NCI-H774 (cell line): ENCODE measurements at regions not wholly inside any gene's neighbourhood (a gene's known extent, or its start where the extent isn't known, plus 50 kb on each side); places are given as distances from the start of the nearest gene placed in this dataset.

Experiments used
- DNase-seq: peaks from one replicate; lab custom pipeline; 2025; lab: John Stamatoyannopoulos, UW

DNA sequence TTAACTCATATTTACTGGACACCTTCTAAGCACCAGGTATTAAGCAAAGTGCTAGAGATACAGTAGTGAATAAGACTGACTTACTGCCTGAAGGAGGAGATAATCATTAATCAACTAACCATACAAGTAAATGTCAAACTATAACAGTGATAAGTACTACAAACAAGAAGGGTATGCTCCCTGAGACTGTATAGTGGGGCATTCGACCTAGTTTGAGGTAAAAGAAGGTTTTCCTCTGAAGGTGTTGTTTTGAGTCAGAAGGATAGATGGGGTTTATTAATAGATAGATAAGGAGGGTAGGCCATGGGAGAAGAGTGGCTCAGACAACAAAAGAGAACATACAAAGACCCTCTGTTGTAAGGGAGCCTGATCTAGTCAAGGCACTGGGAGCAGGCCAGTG is 105.4 kb downstream of the DDIT4L start:
- DNase-seq, result no peak

DNA sequence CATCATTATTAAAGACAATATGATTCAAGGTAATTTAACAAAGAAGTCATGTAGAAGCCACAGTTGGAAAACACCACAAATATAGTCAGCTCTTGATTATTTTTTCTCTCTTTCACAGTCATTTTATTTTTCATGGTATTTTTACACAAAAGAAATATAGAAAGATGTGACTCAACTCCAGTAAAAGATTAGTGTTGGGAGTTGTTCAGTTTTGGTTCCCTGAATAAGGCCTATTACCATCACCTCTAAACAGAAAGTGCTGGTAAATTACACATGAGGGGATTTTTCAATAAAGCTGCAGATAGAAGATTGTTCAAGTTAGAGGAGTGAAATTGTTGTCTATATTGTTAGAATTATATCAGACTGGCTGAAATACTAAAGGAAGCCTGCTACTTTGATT is 107.0 kb downstream of the DDIT4L start:
- DNase-seq, result no peak

DNA sequence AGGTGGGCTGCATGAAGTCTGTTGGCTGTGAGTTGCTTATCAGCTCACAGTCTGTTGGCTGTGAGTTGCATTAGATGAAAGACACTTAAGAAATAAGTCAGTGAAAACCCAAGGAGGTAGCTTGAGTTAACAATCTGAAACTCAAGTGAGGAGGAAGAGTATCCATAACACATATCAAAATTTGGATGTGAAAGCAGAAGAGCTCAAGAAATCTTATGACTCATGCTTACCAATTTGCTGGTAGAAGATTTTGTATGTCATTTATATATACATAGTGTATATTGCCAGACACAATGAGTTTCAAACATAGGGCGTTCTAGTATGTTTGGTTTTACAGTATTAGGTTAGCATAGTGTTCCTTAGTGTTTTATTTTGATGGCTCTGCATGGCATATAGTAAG is 107.4 kb downstream of the DDIT4L start:
- DNase-seq, result no peak

DNA sequence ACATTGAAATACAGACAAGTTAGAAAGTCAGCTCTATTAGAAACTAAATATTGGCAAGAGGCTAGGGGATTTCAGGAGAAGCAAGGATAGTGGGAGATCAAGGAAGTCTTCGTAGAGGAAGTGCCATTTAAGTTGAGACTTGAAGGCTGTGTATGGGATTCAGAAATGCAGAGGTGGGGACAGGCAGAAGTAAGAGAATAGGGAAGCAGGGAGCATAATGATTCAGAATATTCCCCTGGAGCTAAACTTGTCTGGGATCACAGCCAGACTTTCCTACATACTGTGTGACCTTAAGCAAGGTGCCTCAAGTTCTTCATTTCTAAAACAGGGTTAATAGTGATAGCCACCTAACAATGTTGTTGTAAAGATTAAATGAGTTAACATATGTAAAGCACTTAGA is 108.8 kb downstream of the DDIT4L start:
- DNase-seq, result no peak

DNA sequence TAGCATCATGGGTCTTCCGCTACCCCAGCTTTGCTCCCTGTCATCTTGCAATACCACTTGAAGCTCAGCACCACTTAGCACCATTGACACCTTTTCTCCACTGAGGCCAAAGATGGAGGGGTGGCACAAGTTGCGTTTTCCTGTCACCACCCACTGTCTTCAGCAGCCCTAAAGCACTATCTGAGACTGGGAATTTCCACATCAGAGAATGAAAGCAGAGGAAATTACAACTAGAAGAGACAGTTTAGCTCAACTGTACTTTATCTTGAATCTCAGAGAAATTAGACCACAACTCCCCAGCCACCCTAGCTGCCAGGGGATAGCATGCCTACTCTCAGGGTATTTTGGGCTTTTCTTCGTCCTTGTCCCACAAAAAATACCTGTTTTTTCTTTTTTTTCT is 111.0 kb downstream of the DDIT4L start:
- DNase-seq, result no peak

DNA sequence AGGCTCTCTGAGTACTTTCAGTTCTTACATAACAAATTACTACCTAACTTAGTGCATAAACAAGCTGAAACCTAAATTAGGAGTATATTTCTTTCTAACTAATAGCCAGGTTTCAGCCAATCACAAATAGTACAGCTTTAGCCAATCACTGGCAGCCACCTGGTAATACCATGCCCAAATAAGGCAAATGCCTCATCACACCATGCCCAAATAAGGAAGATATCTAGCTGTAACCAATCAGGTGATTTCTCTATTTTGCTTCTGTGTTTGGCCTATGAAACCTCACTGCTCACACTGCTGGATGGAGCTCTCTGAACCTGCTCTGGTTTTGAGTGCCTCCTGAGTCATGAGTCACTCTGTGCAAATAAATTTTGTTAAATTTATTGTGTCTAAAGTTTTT is 113.5 kb downstream of the DDIT4L start:
- no peak for DNase-seq

DNA sequence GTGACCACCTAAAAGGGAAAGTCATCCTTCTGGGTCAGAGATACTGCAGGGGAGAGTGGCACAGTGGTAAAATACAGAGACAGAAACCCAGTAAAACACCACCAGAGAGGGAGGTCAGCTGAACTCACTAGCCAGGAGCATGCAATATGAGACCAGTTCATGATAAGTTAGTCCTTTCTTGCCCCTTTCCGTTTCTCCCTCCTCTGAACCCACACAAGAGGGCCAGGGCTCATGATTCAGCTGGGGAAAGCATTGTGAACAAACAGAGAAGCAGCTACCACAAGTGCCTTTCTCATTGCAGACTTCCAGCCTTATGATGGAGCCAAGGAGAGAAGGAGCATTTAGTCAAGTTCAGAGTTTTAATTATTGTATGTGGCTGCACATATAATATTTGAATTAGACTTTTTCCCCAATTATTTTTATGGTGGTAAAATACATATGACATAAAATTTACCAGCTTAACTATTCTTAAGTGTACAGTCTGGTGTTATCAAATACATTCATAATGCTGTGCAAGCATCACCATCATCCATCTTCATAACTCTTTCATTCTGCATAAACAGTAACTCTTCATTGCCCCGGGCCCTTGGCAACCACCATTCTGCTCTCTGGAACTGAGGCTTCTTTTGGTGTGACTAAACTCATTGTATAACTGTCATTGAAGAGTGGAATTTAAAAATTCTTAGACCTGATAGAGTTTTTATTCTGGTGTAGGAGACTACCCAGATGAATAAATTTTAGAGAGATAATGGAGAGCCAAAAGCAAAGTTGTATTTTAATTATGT is 114.6 kb downstream of the DDIT4L start:
- DNase-seq, result no peak

DNA sequence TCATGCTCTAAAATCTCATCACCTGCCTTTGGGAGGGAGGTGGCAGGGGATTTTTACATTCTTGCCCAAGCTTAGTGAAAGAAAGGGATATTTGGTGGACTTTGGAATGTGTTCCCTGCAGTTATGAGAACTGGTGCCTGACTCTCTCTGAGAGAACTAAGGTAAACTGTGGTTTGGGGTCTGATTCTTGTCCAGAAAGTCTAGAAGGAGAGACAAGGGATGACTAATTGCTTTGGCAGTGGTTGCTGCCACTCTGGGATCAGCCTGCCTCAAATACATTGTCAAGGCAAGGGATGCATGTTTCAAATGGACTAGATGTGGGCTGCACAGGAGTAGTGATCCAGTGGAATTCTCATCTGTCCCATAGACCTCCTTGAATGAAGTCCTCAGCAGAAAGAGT is 115.2 kb downstream of the DDIT4L start:
- no peak for DNase-seq

DNA sequence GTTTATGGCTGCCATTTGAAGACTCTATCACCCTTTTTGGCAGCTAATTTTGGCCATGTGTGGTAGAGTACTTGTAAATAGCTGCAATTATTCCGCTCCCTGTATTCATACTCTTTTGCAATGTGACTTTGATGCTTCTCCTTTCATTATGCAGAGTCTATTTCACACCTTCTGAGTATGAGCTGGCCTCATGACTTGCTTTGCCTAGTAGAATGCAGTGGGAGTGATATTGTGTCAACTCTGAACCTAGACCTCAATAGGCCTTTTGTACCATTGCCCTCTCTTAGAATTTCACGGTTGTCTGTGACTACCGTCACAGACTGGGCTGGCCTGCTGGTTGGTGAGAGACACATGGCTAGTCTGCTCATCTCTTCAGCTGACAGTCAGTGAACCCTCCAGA is 118.8 kb downstream of the DDIT4L start:
- DNase-seq, result no peak

DNA sequence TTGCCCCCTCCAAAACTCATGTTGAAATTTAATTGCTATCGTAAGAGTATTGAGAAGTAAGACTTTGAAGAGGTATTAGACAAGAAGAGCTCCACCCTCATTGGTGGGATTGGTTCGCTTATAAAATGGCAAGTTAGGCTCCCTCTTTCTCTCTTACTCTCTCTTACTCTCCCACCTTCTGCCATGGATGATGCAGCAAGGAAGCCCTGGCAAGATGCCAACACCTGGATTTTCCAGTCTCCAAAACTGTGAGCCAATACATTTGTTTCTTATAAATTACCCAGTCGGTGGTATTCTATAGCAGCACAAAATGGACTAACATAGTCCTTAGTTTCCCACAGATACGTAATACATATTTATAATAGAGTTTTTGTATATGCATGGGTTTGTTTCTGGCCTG is 119.4 kb downstream of the DDIT4L start:
- no peak for DNase-seq

DNA sequence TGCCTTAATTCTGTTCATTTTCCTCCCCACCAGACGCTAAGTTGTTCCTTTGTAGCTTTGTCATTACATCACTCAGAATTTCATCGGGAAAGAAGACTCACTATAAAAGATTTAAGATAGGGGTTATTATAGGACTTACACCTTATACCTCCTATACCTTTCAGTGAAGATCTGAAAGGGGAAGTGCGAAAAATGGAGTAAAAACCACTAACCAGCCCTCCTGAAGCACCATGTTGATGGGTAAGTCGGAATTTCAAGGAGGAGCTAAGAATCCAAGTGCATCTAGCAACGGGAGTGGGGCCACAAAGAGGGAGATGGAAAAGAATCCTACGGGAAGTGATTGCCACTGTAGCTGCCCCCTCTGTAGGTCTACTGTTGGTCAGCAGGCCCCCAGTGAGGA is 119.1 kb upstream of the H2AZ1 start:
- DNase-seq, result no peak

DNA sequence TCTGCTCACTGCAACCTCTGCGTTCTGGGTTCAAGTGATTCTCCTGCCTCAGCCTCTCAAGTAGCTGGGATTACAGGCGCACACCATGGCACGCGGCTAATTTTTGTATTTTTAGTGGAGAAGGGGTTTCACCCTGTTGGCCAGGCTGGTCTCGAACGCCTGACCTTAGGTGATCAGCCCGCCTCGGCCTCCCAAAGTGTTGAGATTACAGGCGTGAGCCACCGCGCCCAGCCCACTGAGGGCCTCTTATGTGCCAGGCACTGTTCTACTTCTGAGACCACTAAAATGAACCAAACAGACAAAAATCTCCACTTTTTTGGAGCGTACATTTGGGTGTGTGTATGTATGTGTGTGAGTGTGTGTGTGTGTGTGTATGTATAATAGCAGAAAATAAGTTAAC is 117.2 kb upstream of the H2AZ1 start:
- no peak for DNase-seq

DNA sequence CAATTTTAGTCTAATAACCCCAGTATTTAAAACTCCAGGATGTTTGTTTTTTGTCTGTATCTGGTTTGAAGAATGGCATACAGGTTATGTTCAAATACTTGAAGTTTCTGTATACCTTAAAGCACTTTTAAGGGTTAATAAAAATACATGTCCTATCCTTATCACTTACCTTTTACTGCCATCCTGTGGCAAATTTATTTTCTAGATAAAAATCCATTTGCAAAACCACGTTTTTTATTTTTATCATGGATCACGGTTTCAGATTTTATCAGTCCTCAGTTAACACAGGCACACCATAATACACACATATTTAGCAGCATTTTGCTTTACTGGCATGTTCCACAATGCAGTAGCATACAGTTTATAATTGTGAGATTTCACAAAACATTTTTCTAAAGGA is 113.3 kb upstream of the H2AZ1 start:
- DNase-seq, result no peak

DNA sequence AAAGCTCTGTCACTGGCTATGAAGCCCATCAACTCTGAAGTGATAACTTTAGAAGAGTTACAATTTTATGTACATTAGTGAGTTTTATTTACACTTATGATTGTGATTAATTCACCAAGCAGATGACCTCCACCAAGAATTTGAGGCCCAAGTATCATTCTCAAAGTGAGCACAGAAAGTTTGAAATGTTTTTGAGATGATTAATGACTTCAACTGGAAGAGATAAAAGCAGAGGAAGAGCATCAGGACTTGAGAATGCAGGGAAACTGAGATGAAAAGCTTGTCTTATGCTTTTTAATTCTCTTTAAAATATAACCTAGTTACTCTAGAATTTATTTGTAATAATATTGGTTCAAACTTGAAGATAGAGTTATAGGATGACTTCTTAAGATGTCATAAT is 112.8 kb upstream of the H2AZ1 start:
- DNase-seq, result no peak

DNA sequence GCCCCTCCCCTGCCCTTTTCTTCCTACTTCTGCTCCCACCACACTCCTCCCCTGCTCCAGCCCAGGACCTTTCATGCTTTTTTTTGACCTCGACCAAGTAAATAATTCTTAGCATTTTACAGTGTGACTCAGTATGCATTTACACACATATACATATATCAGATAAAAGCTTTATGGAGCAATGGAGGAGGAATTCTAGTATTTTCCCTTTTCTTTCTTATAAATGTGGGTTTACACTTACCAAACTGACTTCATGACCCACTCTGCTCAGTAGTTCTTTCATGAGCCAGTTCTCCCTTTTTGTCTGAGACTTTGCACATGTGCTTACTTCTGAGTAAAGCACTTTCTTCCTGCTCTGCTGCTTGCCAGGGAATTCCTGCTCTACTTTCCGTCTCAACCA is 111.8 kb upstream of the H2AZ1 start:
- no peak for DNase-seq

DNA sequence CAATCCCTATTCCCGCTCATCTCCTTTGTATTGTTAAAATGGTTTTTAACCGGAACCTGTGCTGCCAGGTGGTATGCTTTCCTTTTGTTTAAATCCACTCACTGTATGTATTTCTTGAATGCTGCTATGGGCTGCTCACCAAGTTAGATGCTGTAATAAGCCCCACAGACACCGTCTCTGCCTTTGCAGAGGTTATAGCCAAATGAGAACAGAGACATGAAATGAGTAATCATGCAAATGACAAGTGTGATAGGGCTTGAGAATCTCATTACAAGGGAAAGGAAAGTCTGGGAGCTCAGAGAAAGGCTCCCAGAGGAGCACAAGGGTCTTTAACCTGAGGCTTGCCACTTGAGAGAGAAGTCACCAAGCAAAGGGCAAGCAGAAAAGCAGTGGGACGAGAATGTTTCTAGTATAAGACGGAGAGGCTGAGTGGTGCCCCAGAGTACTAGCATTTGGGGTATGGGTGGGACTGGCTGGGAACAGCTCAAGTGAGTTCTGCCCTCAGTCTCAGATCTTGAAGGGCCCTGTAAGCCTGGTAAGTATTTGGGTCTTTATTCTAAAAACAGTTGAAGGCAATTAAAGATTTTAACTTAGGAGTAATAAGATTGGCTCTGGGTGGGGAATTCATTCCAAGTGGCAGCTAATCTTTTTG is 110.8 kb upstream of the H2AZ1 start:
- DNase-seq, result no peak

DNA sequence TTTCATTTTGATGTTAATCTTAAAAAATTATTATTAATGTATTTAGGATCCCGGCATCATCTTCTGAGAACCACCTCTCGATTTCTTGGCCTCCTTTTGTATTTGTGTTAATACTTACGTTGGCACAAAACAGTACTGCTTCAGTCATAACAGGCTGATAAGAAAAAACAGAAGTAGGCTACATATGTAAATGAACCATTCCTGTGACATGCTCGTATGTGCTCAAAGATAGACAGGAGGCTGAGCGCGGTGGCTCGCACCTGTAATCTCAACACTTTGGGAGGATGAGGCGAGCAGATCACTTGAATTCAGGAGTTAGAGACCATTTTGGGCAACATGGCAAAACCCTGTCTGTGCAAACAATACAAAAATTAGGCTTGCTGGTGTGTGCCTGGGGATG is 109.4 kb upstream of the H2AZ1 start:
- no peak for DNase-seq

DNA sequence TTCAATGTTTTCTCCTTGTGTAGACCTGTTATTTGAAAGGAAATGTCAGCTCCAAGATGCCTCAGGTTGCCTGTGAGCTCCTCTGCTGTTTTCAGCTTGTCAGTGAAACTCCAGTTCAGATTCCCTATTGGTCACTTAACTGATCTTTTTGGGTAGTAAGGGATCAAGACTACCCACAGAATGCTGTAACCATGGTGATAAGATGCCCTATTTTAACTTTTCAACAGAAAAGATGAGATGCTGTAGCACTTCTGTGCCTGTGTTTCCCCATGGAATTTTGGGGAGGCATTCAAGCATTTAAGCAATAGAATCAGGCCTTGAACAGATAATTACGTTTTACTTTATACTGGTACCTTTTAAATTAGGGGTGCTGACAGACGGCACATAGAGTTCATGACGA is 106.6 kb upstream of the H2AZ1 start:
- no peak for DNase-seq

DNA sequence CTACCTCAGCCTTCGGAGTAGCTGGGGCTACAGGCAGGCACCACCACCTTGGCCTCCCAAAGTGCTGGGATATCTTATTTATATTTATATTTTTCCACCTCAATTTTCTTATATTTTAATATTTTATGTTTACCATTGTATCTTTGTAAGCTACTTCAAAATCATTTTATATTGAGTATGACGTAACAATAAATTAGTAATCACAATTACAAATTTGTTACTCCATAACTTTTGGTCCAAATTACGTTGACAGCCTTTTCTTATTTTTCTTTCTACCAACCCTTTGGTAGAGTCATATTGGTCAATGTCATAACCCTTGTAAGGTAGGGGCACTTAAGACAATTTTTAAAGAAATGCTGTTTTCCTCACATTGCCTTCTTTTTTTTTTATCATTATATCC is 104.0 kb upstream of the H2AZ1 start:
- DNase-seq, result no peak

DNA sequence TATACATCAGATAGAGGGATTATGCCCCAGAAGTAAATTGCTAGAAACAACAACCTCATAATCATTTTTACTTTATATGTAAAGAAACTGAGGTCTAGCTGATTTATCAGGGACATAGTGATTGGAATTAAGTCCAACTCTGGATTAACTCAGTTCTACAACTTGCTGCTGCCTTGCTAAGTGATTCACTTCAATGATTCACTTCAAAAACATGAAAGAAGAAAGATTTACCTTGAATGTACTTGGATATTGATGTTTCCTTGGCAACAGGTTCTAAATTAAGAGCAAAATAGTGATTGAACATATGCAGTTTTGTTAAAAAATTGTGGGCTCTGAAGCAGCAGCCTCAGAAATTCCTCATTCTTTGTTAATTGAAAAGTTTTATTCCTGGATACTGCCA is 99.8 kb upstream of the H2AZ1 start:
- no peak for DNase-seq

DNA sequence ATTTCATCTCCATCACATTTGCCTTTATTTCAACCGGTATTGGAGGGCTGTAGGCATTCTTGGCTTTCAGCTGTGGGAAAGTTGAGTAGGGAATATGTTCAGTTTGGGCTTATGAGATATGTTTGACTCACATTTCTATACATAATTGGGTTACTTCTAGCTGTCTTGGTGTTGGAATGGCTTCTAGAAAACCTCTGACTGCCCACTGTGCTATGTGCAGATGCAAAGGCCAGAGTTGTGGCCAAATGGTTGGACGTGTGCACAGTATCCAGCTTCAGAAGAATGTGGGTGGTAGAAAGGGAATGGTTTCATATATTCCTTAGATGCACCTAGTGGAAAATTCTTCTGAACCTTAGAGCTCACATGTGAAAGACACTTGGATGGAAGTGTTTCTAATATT is 92.6 kb upstream of the H2AZ1 start:
- DNase-seq, result no peak

DNA sequence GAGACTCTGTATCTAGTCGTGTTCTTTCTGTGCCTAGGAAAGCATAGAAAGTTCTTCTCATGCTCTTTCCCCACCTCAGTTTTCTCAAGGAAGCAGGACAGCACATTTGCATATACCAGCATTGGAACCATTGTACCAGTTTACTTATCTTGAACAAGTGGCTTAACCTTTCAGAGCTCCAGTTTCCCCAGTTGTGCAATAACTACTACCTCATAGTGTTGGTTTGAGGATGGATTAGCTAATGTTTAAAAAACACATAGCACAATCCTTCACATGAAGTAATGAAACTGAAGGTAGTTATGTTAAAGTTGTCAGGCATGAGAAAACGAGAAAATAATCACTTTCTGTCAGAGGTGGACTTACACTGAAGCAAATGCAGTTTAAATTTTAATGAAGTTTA is 92.2 kb upstream of the H2AZ1 start:
- no peak for DNase-seq

DNA sequence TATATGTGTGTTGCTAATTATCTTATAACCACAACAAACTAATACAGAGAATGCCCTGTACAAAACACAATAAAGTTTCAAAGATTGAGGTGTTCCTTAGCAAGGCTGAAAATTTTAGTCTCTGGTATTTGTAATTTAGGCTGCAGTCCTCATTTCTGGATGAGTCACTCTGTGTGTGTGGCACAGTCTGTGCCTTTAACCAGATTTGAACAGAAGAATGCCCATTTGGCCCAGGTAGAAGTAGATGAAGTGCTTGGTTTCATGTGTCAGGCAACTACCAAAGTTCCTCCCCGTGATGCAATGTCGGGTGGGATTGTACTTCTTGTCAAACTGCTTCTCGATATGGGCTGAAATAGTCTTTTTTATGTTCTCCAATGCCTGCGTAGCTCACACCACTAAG is 91.6 kb upstream of the H2AZ1 start:
- DNase-seq, result no peak

DNA sequence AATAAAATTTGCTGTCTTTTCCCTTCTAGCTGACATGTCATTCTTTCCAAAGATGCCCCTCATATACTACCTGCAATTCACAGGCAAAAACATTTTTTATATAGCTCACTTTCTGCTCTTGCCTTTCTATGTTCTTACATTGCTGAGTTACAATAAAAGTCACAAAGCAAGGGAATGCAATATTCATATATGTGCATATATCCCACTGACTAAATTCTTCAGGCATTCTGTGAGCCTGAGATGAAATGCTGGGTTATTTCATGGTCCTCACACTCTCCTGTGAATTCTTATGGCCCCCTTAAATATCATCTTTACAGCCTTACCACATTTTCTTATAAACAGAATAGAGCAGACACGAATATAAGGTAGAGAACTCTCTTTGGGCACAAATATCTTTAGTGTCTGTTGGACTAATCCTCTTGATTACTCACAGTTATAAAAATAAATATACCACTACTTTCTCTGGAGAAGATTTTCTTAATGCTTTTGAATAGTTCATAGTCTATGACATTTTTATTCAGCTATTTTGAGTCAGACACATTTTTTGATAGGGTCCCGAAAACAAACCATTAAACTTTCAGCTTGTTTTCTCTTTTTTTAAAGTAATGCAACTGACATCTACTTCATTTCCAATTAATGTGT is 84.1 kb upstream of the H2AZ1 start:
- DNase-seq, result no peak
